GM10266 (cell line): ENCODE measurements at regions not wholly inside any gene's neighbourhood (a gene's known extent, or its start where the extent isn't known, plus 50 kb on each side); places are given as distances from the start of the nearest gene placed in this dataset.

Experiments
- DNase-seq: peaks from one replicate; pipeline ENCODE4 v3.0.0; 2012; ENCODE audit errors: extremely low spot score
- CTCF ChIP-seq: IDR thresholded peaks from 2 replicates; pipeline ENCODE4 v1.5.1; 2012; ENCODE audit warnings: mild to moderate bottlenecking, low read depth; ENCODE audit not compliant: control insufficient read depth, insufficient read depth; ENCODE audit errors: missing control alignments

GRCh38 chr5:34469971-34470370, 186.2 kb upstream of the RAI14 start:
- DNase-seq, result no peak
- TF ChIP-seq CTCF, result no peak

GRCh38 chr5:34474573-34475021, 181.5 kb upstream of the RAI14 start:
- peak; percentile 84 for TF ChIP-seq CTCF
- DNase-seq, result no peak

- TF ChIP-seq CTCF, result no peak
- no peak for DNase-seq
Observed at GRCh38 chr5:34475249-34475966, 180.7 kb upstream of the RAI14 start.

DNA sequence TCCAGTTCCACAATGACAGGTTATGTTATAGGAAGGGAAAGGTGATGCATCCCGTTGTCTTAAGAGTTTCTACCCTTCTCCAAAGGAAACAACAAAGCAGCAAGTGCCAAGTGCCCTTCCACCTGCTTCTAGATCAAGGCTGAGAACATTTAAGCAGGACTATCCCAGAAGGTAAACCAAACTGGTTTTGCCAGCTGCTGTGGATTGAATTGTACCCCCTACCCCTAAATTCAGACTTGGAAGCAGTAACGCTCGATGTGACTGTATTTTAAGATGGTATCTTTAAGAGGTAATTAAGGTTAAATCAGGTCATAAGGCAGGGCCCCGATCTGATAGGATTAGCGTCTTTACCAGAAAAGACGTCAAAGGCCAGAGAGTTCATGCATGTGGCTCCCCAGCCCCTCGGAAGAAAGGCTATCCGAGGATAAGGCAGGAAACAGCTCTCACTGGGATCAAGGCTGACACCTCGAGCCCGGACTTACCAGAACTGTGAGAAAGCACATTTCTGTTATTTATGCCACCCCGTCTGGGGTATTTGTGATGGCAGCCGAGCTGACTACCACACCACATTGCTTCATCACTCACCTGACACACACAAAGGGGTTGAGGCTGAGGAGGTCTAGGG, 179.1 kb upstream of the RAI14 start:
- no peak for DNase-seq
- no peak for TF ChIP-seq CTCF

DNA sequence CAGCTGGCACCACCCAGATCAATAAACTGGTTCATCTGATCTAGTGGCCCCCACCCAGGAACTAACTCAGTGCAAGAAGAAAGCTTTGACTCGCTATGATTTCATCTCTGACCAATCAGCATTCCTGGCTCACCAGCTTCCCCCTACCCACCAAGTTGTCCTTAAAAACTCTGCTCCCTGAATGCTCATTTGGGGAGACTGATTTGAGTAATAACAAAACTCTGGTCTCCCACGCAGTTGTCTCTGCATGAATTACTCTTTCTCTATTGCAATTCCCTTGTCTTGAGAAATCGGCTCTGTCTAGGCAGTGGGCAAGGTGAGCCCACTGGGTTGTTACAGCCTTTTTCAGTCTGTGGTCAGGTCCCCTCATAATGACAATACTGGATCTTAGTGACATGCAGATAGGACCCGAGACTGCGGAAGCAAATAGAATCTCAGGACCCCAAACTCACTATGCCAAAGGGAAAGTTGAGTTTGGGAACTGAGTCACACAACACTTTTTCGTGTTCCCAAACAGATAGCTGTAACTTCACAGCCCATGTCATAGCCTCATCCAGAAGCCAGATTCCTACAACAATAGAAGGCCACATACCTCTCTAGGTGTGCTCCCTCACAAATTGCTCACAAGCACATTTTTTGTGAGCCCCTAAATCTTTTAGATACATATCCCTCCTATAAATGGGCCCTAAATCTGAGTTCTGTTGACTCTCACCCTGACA, 175.2 kb upstream of the RAI14 start:
- no peak for TF ChIP-seq CTCF
- no peak for DNase-seq

DNA sequence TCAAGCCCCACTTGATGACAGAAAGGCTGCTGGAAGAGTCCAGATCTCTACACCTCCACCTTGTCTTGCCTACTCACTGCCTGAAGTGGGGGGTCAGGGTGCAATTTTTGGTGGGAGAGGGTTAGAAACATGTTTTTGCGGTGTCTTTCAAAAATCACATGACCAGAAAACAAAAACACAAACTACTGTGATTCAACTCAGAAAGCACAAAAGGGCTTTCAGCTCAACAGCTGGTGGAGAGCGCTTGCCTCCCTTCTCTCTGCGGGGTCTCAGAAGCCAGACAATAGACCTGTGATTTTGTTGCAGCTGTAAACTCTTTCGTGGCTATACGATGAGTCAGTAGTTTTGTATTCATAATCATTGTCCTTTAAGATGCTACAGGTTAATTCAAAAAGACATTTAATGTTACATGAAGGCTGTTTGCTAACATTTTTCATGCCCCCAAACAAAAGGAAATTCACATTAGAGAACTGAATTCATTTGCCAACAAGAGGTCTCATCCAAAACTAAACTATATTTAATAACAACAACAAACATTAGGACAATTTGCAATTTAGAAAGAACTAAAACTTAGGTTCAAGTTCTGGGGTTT, 172.6 kb upstream of the RAI14 start:
- no peak for DNase-seq
- no peak for TF ChIP-seq CTCF
